Activated B cell treated with CpG ODN at 0.5 μM for 24 hours (primary cell): ENCODE measurements at regions not wholly inside any gene's neighbourhood (a gene's known extent, or its start where the extent isn't known, plus 50 kb on each side); places are given as distances from the start of the nearest gene placed in this dataset.

Experiments used
- ATAC-seq: fragments of 200-7000 bp; cut with Tn5 transposase; one replicate; pipeline ENCODE4 v1.10.0; 2021; ENCODE audit warnings: low read depth, mild to moderate bottlenecking, moderate library complexity
- CTCF ChIA-PET: fragments of 350-600 bp; sonication (Branson Sonifier 250); formaldehyde crosslinking; loops from one replicate; lab custom pipeline; 2021; ENCODE audit warnings: antibody characterized with exemption; lab: Charles Lee
- POLR2A ChIA-PET: fragments of 350-600 bp; sonication (Branson Sonifier 250); formaldehyde crosslinking; loops from one replicate; lab custom pipeline; 2021; ENCODE audit warnings: antibody characterized with exemption; lab: Charles Lee
- DNase-seq: peaks from one replicate; pipeline ENCODE4 v3.0.0; 2022
- H3K27ac Mint-ChIP-seq: one replicate; pipeline ENCODE4 v1.8.0; 2020; ENCODE audit warnings: mixed read lengths
- H3K27me3 Mint-ChIP-seq: one replicate; pipeline ENCODE4 v1.8.0; 2021; ENCODE audit warnings: mixed read lengths
- H3K36me3 Mint-ChIP-seq: one replicate; pipeline ENCODE4 v1.8.0; 2021; ENCODE audit warnings: low read depth, mixed read lengths
- H3K4me1 Mint-ChIP-seq: one replicate; pipeline ENCODE4 v1.8.0; 2021; ENCODE audit warnings: mixed read lengths
- H3K4me3 Mint-ChIP-seq: one replicate; pipeline ENCODE4 v1.8.0; 2020; ENCODE audit warnings: mild to moderate bottlenecking, mixed read lengths
- H3K9me3 Mint-ChIP-seq: one replicate; pipeline ENCODE4 v1.8.0; 2020; ENCODE audit warnings: mixed read lengths
- CTCF ChIP-seq: fragments of 200-600 bp; IDR thresholded peaks from one replicate; pipeline ENCODE4 v1.8.0; 2022; ENCODE audit warnings: antibody characterized with exemption, mild to moderate bottlenecking
- intact Hi-C: fragments of 100-400 bp; cut with micrococcal nuclease; formaldehyde crosslinking; loops from one replicate; pipeline ENCODE4 v1.15.1; 2024

GRCh38 chr13:106361621-106362020 lies 173.8 kb downstream of the EFNB2 start:
- no peaks in the 10 kb centered on the region for H3K36me3 Mint-ChIP-seq
- no peaks in the 10 kb centered on the region for H3K4me1 Mint-ChIP-seq
- TF ChIP-seq CTCF: no peak
- DNase-seq: no peak
- peaks cover 16% of the 10 kb centered on the region for H3K9me3 Mint-ChIP-seq
- H3K27ac Mint-ChIP-seq: no peak overlapping the region
- no peak overlapping the region for H3K4me3 Mint-ChIP-seq
- ATAC-seq: no peak
- intact Hi-C loops: no loop called here
- POLR2A ChIA-PET: no interaction called here
- CTCF ChIA-PET: no interaction called here
- H3K27me3 Mint-ChIP-seq: no peaks in the 10 kb centered on the region

- no peaks in the 10 kb centered on the region for H3K36me3 Mint-ChIP-seq
- no peak for DNase-seq
- intact Hi-C loops: no loop called here
- no peak overlapping the region for H3K27ac Mint-ChIP-seq
- no peak overlapping the region for H3K4me3 Mint-ChIP-seq
- no peak for TF ChIP-seq CTCF
- no peaks in the 10 kb centered on the region for H3K4me1 Mint-ChIP-seq
- peaks cover 6% of the 10 kb centered on the region for H3K9me3 Mint-ChIP-seq
- CTCF ChIA-PET: no interaction called here
- no peaks in the 10 kb centered on the region for H3K27me3 Mint-ChIP-seq
- POLR2A ChIA-PET: no interaction called here
- no peak for ATAC-seq
These were observed 178.3 kb downstream of the EFNB2 start for GRCh38 chr13:106357198-106357597.

GRCh38 chr13:106355866-106356265 lies 179.6 kb downstream of the EFNB2 start:
- no peaks in the 10 kb centered on the region for H3K36me3 Mint-ChIP-seq
- H3K4me3 Mint-ChIP-seq: no peak overlapping the region
- ChIA-PET CTCF (no interaction called here), POLR2A (no interaction called here)
- peaks cover 2% of the 10 kb centered on the region for H3K27me3 Mint-ChIP-seq
- H3K27ac Mint-ChIP-seq: no peak overlapping the region
- no peaks in the 10 kb centered on the region for H3K4me1 Mint-ChIP-seq
- intact Hi-C loops: no loop called here
- ATAC-seq (no peak), DNase-seq (no peak)
- peaks cover 6% of the 10 kb centered on the region for H3K9me3 Mint-ChIP-seq
- no peak for TF ChIP-seq CTCF

DNA sequence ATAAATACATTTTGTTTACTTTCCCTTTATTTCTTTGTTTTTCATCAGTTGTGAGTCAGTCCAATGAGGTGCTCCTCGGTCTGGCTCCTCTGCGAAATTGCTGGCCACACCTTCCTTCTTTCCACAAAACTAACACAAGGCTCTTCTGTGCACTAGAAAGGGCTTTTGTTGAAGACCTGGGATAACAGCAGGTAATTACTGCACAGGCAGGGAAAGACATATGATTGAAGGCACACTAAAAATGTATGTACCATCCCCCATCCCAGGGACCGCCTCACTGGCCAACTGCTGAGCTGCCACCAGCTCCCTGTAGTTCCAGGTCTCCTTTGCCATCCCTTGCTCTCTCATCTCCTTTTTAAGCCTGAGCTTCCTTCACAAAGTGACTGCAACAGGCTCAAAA lies 180.5 kb downstream of the EFNB2 start:
- POLR2A ChIA-PET: no interaction called here
- Mint-ChIP-seq H3K4me1 (no peaks in the 10 kb centered on the region), H3K27me3 (peaks cover 2% of the 10 kb centered on the region), H3K9me3 (peaks cover 4% of the 10 kb centered on the region), H3K4me3 (no peak overlapping the region), H3K27ac (no peak overlapping the region), H3K36me3 (no peaks in the 10 kb centered on the region)
- DNase-seq: no peak
- intact Hi-C loops: no loop called here
- CTCF ChIA-PET: no interaction called here
- no peak for TF ChIP-seq CTCF
- no peak for ATAC-seq

- POLR2A ChIA-PET: interaction anchor here (0.6 kb wide), 1 partner anchor 1980 kb away, joined by 3 read pairs; no protein-coding TSS in a partner anchor
- intact Hi-C loops: no loop called here
- H3K36me3 Mint-ChIP-seq: no peaks in the 10 kb centered on the region
- no peaks in the 10 kb centered on the region for H3K9me3 Mint-ChIP-seq
- no peak for TF ChIP-seq CTCF
- H3K27me3 Mint-ChIP-seq: peaks cover 6% of the 10 kb centered on the region
- CTCF ChIA-PET: no interaction called here
- H3K27ac Mint-ChIP-seq: no peak overlapping the region
- H3K4me3 Mint-ChIP-seq: no peak overlapping the region
- no peaks in the 10 kb centered on the region for H3K4me1 Mint-ChIP-seq
- no peak for DNase-seq
- no peak for ATAC-seq
These were observed 182.6 kb downstream of the EFNB2 start for GRCh38 chr13:106352850-106353249.
